ENCODE measurements at regions not wholly inside any gene's neighbourhood (a gene's known extent, or its start where the extent isn't known, plus 50 kb on each side); places are given as distances from the start of the nearest gene placed in this dataset.

- Histone ChIP-seq H3K27me3 (replicated peaks in 1 of 2; ENCODE audit: control insufficient read depth in 2 of 2, insufficient read depth in 2 of 2, low read length in 1 of 2) (no peaks in the 10 kb centered on the region), H3K4me2 (ENCODE audit: control insufficient read depth, insufficient read depth) (no peak overlapping the region), H3K36me3 (ENCODE audit: control insufficient read depth in 2 of 2, insufficient read depth in 2 of 2, low read length in 1 of 2) (no peaks in the 10 kb centered on the region), H3K4me1 (ENCODE audit: control insufficient read depth, insufficient read depth, low read length) (no peaks in the 10 kb centered on the region), H3K9me3 (replicated peaks; ENCODE audit: control insufficient read depth, insufficient read depth, low read length) (no peaks in the 10 kb centered on the region), H2AFZ (ENCODE audit: control insufficient read depth, low read depth, low read length) (no peak overlapping the region), H3K9ac (ENCODE audit: control insufficient read depth, insufficient read depth, low read length) (no peak overlapping the region), H3K79me2 (ENCODE audit: control insufficient read depth, insufficient read depth, low read length) (no peaks in the 10 kb centered on the region), H4K20me1 (ENCODE audit: control insufficient read depth, insufficient read depth) (no peaks in the 10 kb centered on the region), H3K4me3 (no peak overlapping the region), H3K27ac (ENCODE audit: control insufficient read depth, insufficient read depth) (no peak overlapping the region)
- ChIA-PET RAD21 (ENCODE audit: unreplicated experiment) (no interaction called here), POLR2A (no interaction called here), SMC1A (ENCODE audit: uncharacterized antibody, unreplicated experiment) (no interaction called here), CTCF (no interaction called here)
- TF ChIP-seq FOXK2 (IDR thresholded peaks at IDR 0.05) (no peak), IKZF1 (conservative IDR thresholded peaks at IDR 0.05) (no peak), IRF4 (IDR thresholded peaks at IDR 0.05; ENCODE audit: low read depth, low read length) (no peak), CBX3 (IDR thresholded peaks at IDR 0.05; ENCODE audit: borderline replicate concordance, low read depth) (no peak), ZBTB11 (CRISPR knock-in tag; IDR thresholded peaks at IDR 0.05) (no peak), CEBPB (IDR thresholded peaks at IDR 0.05; ENCODE audit: borderline replicate concordance in 1 of 2, low read depth in 2 of 2, low read length in 2 of 2) (no peak), LARP7 (IDR thresholded peaks at IDR 0.05) (no peak), HSF1 (IDR thresholded peaks at IDR 0.05; ENCODE audit: low read depth, low read length) (no peak)
- intact Hi-C loops (cut with micrococcal nuclease; ENCODE audit: unreplicated experiment) = no loop called here
- FAIRE-seq (no peak), ATAC-seq (no peak), DNase-seq (ENCODE audit: low read depth, low spot score) (no peak)
- in situ Hi-C loops (cut with MboI) = no loop called here
- 5% methylated on average over 2 of the region's 2 CpGs for WGBS (ENCODE audit: insufficient coverage, insufficient replicate concordance, low lambda C conversion rate, missing lambda C conversion rate)
- no TSS peak for BruUV-seq (replicated peaks)
Observed at GRCh38 chr2:51472300-51472699, 440.4 kb upstream of the NRXN1 start.
